Fibroblast of mammary gland (primary cell): ENCODE measurements at regions not wholly inside any gene's neighbourhood (a gene's known extent, or its start where the extent isn't known, plus 50 kb on each side); places are given as distances from the start of the nearest gene placed in this dataset.
"Not testable (repeated sequence)": the region's sequence is repeated elsewhere in the genome, so short reads cannot be mapped to it uniquely, and the experiment has no call there.

Experiments used
- DNase-seq: peaks from one replicate; pipeline ENCODE4 v3.0.0-alpha.2; 2010; ENCODE audit warnings: low read depth
- H3K4me3 ChIP-seq: 2 replicates; pipeline ENCODE4 v1.5.1; 2011; ENCODE audit warnings: low read depth, mild to moderate bottlenecking, low read length, moderate library complexity; ENCODE audit not compliant: control insufficient read depth
- TF ChIP-seq, protein P1 (sequence below): conservative IDR thresholded peaks from 2 replicates; pipeline ENCODE4 v1.5.1; 2011; ENCODE audit warnings: low read depth, low read length, inconsistent platforms; ENCODE audit not compliant: control insufficient read depth, insufficient read depth

DNA sequence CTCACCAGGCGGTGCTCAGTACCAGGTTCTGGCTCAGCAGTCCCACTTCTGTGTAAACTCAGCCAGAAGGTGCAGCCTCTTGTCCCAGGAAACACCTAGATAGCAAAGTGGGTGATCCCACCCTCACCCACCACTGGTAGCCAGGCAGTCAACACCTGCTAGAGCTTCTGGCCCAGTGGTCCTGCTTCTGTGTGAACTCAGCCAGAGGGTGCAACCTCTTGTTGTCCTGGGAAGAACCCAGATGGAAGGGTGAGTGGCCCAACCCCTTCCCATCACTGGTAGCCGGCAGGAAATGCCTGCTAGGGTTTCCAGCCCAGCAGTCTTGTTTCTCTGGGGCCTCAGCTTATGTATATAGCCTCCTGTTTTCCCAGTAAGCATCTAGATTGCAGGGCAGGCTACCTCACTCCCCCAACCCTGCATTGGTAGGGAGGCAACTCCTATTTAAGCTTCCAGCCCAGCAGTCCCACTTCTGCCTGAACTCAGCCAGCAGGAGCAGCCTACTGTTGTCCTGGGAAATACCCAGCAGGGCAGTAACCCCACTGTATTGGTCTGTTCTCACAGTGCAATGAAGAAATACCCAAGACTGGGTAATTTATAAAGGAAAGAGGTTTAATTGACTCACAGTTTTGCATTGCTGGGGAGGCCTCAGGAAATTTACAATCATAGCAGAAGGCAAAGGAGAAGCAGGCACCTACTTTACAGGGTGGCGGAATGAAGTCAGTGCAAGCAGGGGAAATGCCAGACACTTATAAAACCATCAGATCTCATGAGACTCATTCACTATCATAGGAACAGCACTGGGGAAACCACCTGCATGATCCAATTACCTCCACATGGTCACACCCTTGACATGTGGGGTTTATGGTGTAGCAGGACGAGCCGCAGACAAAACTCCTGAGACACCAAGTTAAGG, 110.6 kb downstream of the DTWD1 start:
- DNase-seq, result no peak
- TF ChIP-seq, protein P1, sequence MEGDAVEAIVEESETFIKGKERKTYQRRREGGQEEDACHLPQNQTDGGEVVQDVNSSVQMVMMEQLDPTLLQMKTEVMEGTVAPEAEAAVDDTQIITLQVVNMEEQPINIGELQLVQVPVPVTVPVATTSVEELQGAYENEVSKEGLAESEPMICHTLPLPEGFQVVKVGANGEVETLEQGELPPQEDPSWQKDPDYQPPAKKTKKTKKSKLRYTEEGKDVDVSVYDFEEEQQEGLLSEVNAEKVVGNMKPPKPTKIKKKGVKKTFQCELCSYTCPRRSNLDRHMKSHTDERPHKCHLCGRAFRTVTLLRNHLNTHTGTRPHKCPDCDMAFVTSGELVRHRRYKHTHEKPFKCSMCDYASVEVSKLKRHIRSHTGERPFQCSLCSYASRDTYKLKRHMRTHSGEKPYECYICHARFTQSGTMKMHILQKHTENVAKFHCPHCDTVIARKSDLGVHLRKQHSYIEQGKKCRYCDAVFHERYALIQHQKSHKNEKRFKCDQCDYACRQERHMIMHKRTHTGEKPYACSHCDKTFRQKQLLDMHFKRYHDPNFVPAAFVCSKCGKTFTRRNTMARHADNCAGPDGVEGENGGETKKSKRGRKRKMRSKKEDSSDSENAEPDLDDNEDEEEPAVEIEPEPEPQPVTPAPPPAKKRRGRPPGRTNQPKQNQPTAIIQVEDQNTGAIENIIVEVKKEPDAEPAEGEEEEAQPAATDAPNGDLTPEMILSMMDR, result no peak
- H3K4me3 ChIP-seq, result no peak overlapping the region

DNA sequence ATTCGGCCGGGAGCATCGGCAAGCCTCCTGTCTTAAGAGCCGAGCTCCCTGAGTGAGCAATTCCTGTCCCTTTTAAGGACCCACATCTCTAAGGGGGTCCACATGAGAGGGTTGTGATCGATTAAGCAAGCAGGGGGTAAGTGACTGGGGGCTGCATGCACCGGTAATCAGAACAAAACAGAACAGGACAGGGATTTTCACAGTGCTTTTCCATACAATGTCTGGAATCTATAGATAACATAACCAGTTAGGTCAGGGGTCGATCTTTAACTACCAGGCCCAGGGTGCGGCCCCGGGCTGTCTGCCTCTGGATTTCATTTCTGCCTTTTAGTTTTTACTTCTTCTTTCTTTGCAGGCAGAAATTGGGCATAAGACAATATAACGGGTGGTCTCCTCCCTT, 111.3 kb downstream of the DTWD1 start:
- not testable (repeated sequence) for DNase-seq, H3K4me3 ChIP-seq

DNA sequence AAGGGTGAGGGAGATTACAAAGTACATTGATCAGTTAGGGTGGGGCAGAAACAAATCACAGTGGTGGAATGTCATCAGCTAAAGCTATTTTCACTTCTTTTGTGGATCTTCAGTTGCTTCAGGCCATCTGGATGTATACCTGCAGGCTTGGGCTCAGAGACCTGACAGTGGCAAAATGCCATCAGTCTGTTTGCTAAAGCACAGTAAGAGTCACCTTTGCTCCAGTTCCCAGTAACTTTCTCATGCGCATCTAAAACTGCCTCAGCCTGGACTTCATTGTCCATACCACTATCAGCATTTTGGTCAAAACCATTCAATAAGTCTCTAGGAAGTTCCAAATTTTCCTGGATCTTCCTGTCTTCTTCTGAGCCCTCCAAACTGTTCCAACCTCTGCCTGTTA, 113.2 kb downstream of the DTWD1 start:
- DNase-seq, H3K4me3 ChIP-seq: not testable (repeated sequence)

DNA sequence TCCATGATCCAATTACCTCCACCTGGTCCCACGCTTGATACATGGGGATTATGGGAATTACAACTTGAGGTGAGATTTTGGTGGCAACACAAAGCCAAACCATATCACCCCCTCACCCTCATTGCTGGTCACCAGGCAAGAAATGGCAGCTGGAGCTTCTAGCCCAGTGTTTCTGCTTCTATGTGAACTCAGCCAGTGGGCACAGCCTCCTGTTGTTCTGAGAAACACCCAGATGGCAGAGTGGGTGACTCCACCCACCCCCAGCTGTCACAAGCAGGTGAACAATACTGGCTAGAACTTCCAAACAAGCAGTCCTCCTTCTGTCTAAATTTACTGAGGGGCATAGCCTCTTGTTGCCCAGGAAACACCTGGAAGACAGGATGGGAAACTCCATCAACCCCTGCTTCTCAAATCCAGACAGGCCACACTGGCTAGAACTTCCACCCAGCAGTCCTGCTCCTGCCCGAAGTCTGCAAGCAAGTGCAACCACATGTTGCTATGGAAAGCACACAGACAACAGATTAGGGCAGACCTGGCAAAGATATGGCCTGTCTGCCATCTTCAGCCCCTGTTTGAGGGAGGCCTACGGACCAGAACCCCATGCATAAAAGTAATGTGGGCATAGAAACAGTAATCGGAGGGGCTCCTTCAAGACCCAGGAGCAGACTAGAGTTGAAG, 114.1 kb downstream of the DTWD1 start:
- TF ChIP-seq, protein P1, result no peak
- no peak overlapping the region for H3K4me3 ChIP-seq
- DNase-seq, result no peak

DNA sequence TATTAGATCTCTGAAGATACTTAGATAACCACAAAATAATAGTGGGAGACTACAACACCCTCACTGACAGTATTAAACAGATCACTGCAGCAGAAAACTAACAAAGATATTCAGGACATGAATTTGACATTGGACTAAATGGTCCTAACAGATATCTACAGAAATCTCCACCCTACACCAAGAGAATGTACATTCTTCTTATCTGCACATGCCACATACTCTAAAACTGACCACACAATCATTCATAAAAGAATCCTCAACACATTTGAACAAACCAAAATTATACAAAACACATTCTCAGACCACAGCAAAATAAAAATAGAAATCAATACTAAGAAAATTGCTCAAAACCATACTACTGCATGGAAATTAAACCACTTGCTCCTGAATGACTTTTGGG, 116.3 kb downstream of the DTWD1 start:
- no peak for DNase-seq
- TF ChIP-seq, protein P1, result no peak
- no peak overlapping the region for H3K4me3 ChIP-seq

DNA sequence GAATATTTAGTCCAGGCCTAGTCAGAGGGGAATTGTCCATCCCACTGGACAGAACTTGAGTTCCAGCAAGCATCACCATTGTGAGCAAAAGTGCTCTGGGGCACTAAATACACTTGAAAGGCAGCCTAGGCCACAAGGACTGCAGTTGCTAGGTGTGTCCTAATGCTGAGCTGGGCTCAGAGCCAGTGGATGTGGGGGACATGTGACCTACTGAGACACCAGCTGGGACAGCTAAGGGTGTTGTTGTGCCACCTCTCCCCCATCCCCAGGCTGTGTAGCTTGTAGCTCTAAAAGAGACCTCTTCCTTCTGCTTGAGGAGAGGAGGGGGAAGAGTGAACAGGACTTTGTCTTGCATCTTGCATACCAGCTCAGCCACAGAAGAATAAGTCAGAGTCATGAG, 120.9 kb downstream of the DTWD1 start:
- TF ChIP-seq, protein P1, result no peak
- no peak for DNase-seq
- no peak overlapping the region for H3K4me3 ChIP-seq

DNA sequence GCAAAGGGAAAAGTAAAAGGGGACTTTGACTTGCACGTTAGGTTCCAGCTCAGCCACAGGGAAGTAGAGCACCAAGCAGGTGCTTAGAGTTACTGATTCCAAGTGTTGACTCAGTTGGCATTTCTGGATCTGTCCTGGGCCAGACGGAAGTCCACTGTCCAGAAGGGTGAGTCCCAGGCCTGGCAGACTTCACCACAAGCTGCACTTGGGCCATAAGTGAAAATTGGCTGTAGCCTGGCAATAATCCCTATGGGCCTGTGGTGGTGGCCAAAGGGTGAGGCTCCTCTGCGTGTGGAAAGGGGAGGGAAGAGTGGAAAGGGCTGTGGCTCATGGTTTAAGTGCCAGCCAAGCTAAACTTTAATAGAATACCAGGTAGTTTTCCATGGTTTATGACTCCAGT, 121.5 kb downstream of the DTWD1 start:
- H3K4me3 ChIP-seq, result no peak overlapping the region
- TF ChIP-seq, protein P1, result no peak
- no peak for DNase-seq
